ENCODE measurements at regions not wholly inside any gene's neighbourhood (a gene's known extent, or its start where the extent isn't known, plus 50 kb on each side); places are given as distances from the start of the nearest gene placed in this dataset.

DNA sequence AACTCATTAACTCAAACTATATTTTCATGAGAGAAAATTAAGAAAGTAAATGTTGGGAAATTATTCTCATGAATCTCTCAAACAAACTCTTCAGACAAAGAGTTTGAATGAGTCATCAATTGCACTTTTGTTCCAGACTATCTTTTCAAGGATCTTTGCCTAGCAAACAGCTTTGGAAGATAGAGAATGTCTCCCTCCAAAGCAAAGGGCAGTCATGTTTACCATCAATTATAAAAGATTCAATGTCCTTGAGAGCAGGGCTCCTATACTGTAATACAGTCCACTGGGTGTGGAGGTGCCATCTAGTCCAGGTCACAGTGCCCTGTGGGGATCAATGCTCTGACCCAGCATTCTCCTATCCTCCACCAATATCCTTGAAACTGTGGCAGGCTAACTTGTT lies 1429.3 kb downstream of the EFNA5 start:
- H3K27ac ChIP-seq (replicated peaks), result no peak overlapping the region
- intact Hi-C loops (cut with micrococcal nuclease), result no loop called here
- TF ChIP-seq CTCF (IDR thresholded peaks at IDR 0.05; ENCODE audit: borderline replicate concordance), result no peak
- no peaks in the 10 kb centered on the region for H3K4me1 ChIP-seq
- no peaks in the 10 kb centered on the region for H3K27me3 ChIP-seq (ENCODE audit: low read depth)
- no peaks in the 10 kb centered on the region for H3K9me3 ChIP-seq (replicated peaks)
- no peak overlapping the region for H3K4me3 ChIP-seq
- H3K36me3 ChIP-seq, result no peaks in the 10 kb centered on the region
- DNase-seq, result no peak

DNA sequence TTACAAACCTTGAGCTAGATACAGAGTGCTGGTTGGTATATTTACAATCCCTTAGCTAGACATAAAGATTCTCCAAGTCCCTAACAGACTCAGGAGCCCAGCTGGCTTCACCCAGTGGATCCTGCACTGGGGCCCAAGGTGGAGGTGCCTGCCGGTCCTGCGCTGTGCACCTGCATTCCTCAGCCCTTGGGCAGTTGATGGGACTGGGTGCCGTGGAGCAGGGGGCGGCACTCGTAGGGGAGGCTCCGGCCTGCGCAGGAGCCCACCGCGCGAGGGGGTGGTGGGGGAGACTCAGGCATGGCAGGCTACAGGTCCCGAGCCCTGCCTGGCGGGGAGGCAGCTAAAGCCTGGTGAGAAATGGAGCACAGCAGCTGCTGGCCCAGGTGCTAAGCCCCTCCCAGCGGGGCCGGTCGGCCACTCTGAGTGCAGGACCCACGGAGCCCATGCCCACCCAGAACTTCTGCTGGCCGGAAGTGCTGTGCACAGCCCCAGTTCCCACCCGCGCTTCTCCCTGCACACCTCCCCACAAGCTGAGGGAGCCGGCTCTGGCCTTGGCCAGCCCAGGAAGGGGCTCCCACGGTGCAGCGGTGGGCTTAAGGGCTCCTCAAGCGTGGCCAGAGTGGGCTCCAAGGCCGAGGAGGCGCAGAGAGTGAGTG lies 1464.7 kb downstream of the EFNA5 start:
- no peak for DNase-seq
- Histone ChIP-seq H3K36me3 (no peaks in the 10 kb centered on the region), H3K27me3 (ENCODE audit: low read depth) (no peaks in the 10 kb centered on the region), H3K27ac (replicated peaks) (no peak overlapping the region), H3K4me1 (no peaks in the 10 kb centered on the region), H3K4me3 (no peak overlapping the region), H3K9me3 (replicated peaks) (peaks cover 11% of the 10 kb centered on the region)
- intact Hi-C loops (cut with micrococcal nuclease), result no loop called here
- TF ChIP-seq CTCF (IDR thresholded peaks at IDR 0.05; ENCODE audit: borderline replicate concordance), result no peak

- Histone ChIP-seq H3K4me1 (no peaks in the 10 kb centered on the region), H3K27me3 (ENCODE audit: low read depth) (no peaks in the 10 kb centered on the region), H3K27ac (replicated peaks) (no peak overlapping the region), H3K4me3 (no peak overlapping the region), H3K36me3 (no peaks in the 10 kb centered on the region), H3K9me3 (replicated peaks) (peaks cover 5% of the 10 kb centered on the region)
- intact Hi-C loops (cut with micrococcal nuclease), result no loop called here
- TF ChIP-seq CTCF (IDR thresholded peaks at IDR 0.05; ENCODE audit: borderline replicate concordance), result no peak
- DNase-seq, result no peak
Observed at GRCh38 chr5:106202035-106202434, 1468.7 kb downstream of the EFNA5 start.

GRCh38 chr5:106200971-106201370 lies 1469.8 kb downstream of the EFNA5 start:
- intact Hi-C loops (cut with micrococcal nuclease), result no loop called here
- Histone ChIP-seq H3K9me3 (replicated peaks) (peaks cover 5% of the 10 kb centered on the region), H3K27me3 (ENCODE audit: low read depth) (no peaks in the 10 kb centered on the region), H3K27ac (replicated peaks) (no peak overlapping the region), H3K4me3 (no peak overlapping the region), H3K4me1 (no peaks in the 10 kb centered on the region), H3K36me3 (no peaks in the 10 kb centered on the region)
- no peak for TF ChIP-seq CTCF (IDR thresholded peaks at IDR 0.05; ENCODE audit: borderline replicate concordance)
- no peak for DNase-seq

GRCh38 chr5:106195679-106196474 lies 1474.9 kb downstream of the EFNA5 start:
- no peaks in the 10 kb centered on the region for H3K9me3 ChIP-seq (replicated peaks)
- H3K27ac ChIP-seq (replicated peaks), result no peak overlapping the region
- no peak for DNase-seq
- no peak overlapping the region for H3K4me3 ChIP-seq
- intact Hi-C loops (cut with micrococcal nuclease), result no loop called here
- H3K36me3 ChIP-seq, result no peaks in the 10 kb centered on the region
- no peak for TF ChIP-seq CTCF (IDR thresholded peaks at IDR 0.05; ENCODE audit: borderline replicate concordance)
- H3K27me3 ChIP-seq (ENCODE audit: low read depth), result no peaks in the 10 kb centered on the region
- no peaks in the 10 kb centered on the region for H3K4me1 ChIP-seq

All from left ventricle myocardium inferior (tissue), 1 donor.